HEK293T (cell line): ENCODE measurements at regions not wholly inside any gene's neighbourhood (a gene's known extent, or its start where the extent isn't known, plus 50 kb on each side); places are given as distances from the start of the nearest gene placed in this dataset.

ENCODE experiments used
- ARNT ChIP-seq: fragments of 450-650 bp; IDR thresholded peaks from 2 replicates; pipeline ENCODE4 v1.6.1; 2017; ENCODE audit warnings: mild to moderate bottlenecking
- BHLHE40 ChIP-seq: fragments of 450-650 bp; IDR thresholded peaks from 2 replicates; pipeline ENCODE4 v1.6.1; 2016; ENCODE audit warnings: mild to moderate bottlenecking, moderate library complexity, borderline replicate concordance
- ELF4 ChIP-seq: fragments of 450-650 bp; IDR thresholded peaks from 2 replicates; pipeline ENCODE4 v1.6.1; 2017; ENCODE audit warnings: antibody characterized with exemption
- FOXK2 ChIP-seq: fragments of 450-650 bp; IDR thresholded peaks from 2 replicates; pipeline ENCODE4 v1.6.1; 2016; ENCODE audit warnings: mild to moderate bottlenecking
- FOXM1 ChIP-seq: fragments of 450-650 bp; IDR thresholded peaks from 2 replicates; pipeline ENCODE4 v1.6.1; 2017; ENCODE audit warnings: mild to moderate bottlenecking, borderline replicate concordance
- HDGF ChIP-seq: fragments of 450-650 bp; IDR thresholded peaks from 2 replicates; pipeline ENCODE4 v1.6.1; 2017; ENCODE audit warnings: antibody characterized with exemption, borderline replicate concordance
- L3MBTL2 ChIP-seq: fragments of 450-650 bp; conservative IDR thresholded peaks from 2 replicates; pipeline ENCODE4 v1.6.1; 2016; ENCODE audit warnings: mild to moderate bottlenecking
- LEF1 ChIP-seq: fragments of 450-650 bp; IDR thresholded peaks from 2 replicates; pipeline ENCODE4 v1.6.1; 2017; ENCODE audit warnings: mild to moderate bottlenecking, borderline replicate concordance
- NFRKB ChIP-seq: fragments of 450-650 bp; IDR thresholded peaks from 2 replicates; pipeline ENCODE4 v1.6.1; 2016; ENCODE audit warnings: mild to moderate bottlenecking, moderate library complexity
- SP1 ChIP-seq: fragments of 450-650 bp; IDR thresholded peaks from 2 replicates; pipeline ENCODE4 v1.6.1; 2017
- SUZ12 ChIP-seq: fragments of 450-650 bp; IDR thresholded peaks from 2 replicates; pipeline ENCODE4 v1.6.1; 2016; ENCODE audit warnings: mild to moderate bottlenecking
- ZNF384 ChIP-seq: fragments of 450-650 bp; IDR thresholded peaks from 2 replicates; pipeline ENCODE4 v1.6.1; 2016
- TF ChIP-seq, protein P1 (sequence below): fragments of 450-650 bp; IDR thresholded peaks from 2 replicates; pipeline ENCODE4 v1.6.1; 2016

DNA sequence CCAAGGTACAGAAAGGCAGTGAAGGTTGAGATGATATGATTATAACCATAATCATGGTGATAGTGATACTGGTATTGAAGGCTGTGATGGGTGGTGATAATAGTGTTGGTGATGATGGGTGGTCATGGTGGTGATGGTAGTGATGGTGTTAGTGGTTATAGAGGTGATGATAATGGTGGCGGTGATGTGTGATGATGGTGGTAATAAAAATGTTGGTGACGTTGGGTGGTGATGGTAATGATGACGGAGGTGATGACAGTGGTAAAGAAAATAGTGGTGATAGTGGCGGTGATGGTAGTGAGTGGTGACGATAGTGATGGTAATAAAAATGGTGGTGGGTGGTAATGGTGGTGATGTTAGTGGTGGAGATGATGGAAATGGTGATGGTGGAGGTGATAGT, 65.1 kb upstream of the KDM8 start:
- TF ChIP-seq FOXK2 (no peak), NFRKB (no peak), SP1 (no peak), SUZ12 (no peak), FOXM1 (no peak), BHLHE40 (no peak), ELF4 (no peak), L3MBTL2 (no peak), LEF1 (no peak), ARNT (no peak), HDGF (no peak), ZNF384 (no peak)
- TF ChIP-seq, protein P1, sequence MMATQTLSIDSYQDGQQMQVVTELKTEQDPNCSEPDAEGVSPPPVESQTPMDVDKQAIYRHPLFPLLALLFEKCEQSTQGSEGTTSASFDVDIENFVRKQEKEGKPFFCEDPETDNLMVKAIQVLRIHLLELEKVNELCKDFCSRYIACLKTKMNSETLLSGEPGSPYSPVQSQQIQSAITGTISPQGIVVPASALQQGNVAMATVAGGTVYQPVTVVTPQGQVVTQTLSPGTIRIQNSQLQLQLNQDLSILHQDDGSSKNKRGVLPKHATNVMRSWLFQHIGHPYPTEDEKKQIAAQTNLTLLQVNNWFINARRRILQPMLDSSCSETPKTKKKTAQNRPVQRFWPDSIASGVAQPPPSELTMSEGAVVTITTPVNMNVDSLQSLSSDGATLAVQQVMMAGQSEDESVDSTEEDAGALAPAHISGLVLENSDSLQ = no peak
